IMR-90 (cell line): ENCODE measurements at regions not wholly inside any gene's neighbourhood (a gene's known extent, or its start where the extent isn't known, plus 50 kb on each side); places are given as distances from the start of the nearest gene placed in this dataset.

ENCODE experiments used
- BHLHE40 ChIP-seq: fragments of 150-350 bp; IDR thresholded peaks from 2 replicates; pipeline ENCODE4 v1.6.1; 2016; ENCODE audit warnings: mild to moderate bottlenecking, low read depth, low read length
- CHD1 ChIP-seq: IDR thresholded peaks from 2 replicates; pipeline ENCODE4 v1.6.1; 2012; ENCODE audit warnings: low read depth, low read length, improper control_type of control experiment
- FOS ChIP-seq: fragments of 150-350 bp; IDR thresholded peaks from 2 replicates; pipeline ENCODE4 v1.6.1; 2016; ENCODE audit warnings: low read depth, low read length
- POLR2A ChIP-seq: IDR thresholded peaks from 2 replicates; pipeline ENCODE4 v1.6.1; 2012; ENCODE audit warnings: mild to moderate bottlenecking, low read depth, low read length
- RAD21 ChIP-seq: IDR thresholded peaks from 2 replicates; pipeline ENCODE4 v1.6.1; 2012; ENCODE audit warnings: low read length, improper control_type of control experiment
- RFX5 ChIP-seq: IDR thresholded peaks from 2 replicates; pipeline ENCODE4 v1.8.0; 2012; ENCODE audit warnings: low read depth, mild to moderate bottlenecking, low read length, moderate library complexity
- TF ChIP-seq, protein P1 (sequence below): conservative IDR thresholded peaks from 2 replicates; pipeline ENCODE4 v1.5.1; 2012; ENCODE audit warnings: mild to moderate bottlenecking, low read depth, low read length, improper control_type of control experiment
- TF ChIP-seq, protein P2 (sequence below): fragments of 150-350 bp; IDR thresholded peaks from 2 replicates; pipeline ENCODE4 v1.6.1; 2016; ENCODE audit warnings: low read depth, mild to moderate bottlenecking, low read length, moderate library complexity, borderline replicate concordance

DNA sequence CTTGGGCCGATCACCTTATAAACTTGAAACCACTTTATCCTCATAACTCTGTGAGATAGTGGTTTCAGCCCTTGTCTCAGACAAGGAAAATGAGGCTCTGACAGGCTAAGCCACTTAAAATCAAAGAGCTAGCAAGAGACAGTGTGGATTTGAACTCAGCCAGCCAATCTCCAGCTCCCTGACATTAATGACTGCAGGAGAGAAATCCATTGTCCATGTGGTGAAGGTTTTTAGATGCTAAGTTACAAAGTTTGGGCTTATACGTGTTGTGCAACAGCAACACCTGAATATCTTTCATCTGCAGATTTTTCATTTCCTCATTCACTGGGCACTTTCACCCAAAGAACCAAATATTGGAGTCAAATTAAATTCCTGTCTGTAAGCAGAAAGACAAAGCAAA lies 501.3 kb downstream of the GRIN2A start:
- TF ChIP-seq, protein P1, sequence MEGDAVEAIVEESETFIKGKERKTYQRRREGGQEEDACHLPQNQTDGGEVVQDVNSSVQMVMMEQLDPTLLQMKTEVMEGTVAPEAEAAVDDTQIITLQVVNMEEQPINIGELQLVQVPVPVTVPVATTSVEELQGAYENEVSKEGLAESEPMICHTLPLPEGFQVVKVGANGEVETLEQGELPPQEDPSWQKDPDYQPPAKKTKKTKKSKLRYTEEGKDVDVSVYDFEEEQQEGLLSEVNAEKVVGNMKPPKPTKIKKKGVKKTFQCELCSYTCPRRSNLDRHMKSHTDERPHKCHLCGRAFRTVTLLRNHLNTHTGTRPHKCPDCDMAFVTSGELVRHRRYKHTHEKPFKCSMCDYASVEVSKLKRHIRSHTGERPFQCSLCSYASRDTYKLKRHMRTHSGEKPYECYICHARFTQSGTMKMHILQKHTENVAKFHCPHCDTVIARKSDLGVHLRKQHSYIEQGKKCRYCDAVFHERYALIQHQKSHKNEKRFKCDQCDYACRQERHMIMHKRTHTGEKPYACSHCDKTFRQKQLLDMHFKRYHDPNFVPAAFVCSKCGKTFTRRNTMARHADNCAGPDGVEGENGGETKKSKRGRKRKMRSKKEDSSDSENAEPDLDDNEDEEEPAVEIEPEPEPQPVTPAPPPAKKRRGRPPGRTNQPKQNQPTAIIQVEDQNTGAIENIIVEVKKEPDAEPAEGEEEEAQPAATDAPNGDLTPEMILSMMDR = no peak
- TF ChIP-seq, protein P2, sequence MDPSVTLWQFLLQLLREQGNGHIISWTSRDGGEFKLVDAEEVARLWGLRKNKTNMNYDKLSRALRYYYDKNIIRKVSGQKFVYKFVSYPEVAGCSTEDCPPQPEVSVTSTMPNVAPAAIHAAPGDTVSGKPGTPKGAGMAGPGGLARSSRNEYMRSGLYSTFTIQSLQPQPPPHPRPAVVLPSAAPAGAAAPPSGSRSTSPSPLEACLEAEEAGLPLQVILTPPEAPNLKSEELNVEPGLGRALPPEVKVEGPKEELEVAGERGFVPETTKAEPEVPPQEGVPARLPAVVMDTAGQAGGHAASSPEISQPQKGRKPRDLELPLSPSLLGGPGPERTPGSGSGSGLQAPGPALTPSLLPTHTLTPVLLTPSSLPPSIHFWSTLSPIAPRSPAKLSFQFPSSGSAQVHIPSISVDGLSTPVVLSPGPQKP = no peak
- TF ChIP-seq POLR2A = no peak
- no peak for TF ChIP-seq CHD1
- no peak for TF ChIP-seq RFX5
- no peak for TF ChIP-seq FOS
- no peak for TF ChIP-seq BHLHE40
- TF ChIP-seq RAD21 = no peak
